ENCODE measurements at regions not wholly inside any gene's neighbourhood (a gene's known extent, or its start where the extent isn't known, plus 50 kb on each side); places are given as distances from the start of the nearest gene placed in this dataset.

DNA sequence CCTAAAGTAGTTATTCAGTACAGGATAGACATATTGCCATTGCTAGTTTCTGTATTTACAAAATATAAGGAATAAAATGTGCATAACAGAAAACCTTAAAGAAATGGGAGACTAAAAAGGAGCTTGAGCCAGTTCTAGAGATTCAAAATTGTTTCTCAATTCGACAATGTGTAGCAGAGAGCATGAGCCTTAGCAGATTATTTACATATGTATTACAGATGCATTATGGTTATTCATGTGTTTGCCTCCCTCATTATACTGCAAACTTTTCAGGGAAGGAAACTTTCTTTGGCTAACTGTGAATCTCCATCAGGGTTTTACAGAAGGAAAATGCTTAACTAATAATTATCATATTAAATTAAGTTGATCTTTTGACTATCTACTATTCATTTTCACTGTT is 854.4 kb upstream of the SLC39A10 start:
- TF ChIP-seq SIN3A (IDR thresholded peaks at IDR 0.05; ENCODE audit: borderline replicate concordance, low read depth, low read length): no peak
- no peak for TF ChIP-seq FOXM1 (IDR thresholded peaks at IDR 0.05; ENCODE audit: low read depth)
- TF ChIP-seq TAF1 (IDR thresholded peaks at IDR 0.05; ENCODE audit: borderline replicate concordance, low read depth, low read length): no peak
